Tibial nerve (tissue), 4 donors: ENCODE measurements at regions not wholly inside any gene's neighbourhood (a gene's known extent, or its start where the extent isn't known, plus 50 kb on each side); places are given as distances from the start of the nearest gene placed in this dataset.

Source experiments
- DNase-seq, 2 donors: peaks; one replicate each; pipeline ENCODE4 v3.0.0-alpha.2; 2019; ENCODE audit warnings: low spot score in 2 of 2
- H3K27ac ChIP-seq, 4 donors: fragments of 200-600 bp; sonication (generic) in 3 of 4; one replicate each; pipeline ENCODE4 v1.5.1; 2017 to 2019; ENCODE audit warnings: mild to moderate bottlenecking in 1 of 4
- H3K27me3 ChIP-seq, 2 donors: fragments of 200-600 bp; sonication (generic) in 1 of 2; one replicate each; pipeline versions ENCODE4 v1.5.1 to v1.6.0; 2017 to 2019
- H3K36me3 ChIP-seq, 3 donors: fragments of 200-600 bp; sonication (generic); one replicate each; pipeline ENCODE4 v1.5.1; 2018 to 2019
- H3K4me1 ChIP-seq, 4 donors: fragments of 200-600 bp; sonication (generic) in 3 of 4; one replicate each; pipeline ENCODE4 v1.5.1; 2017 to 2019
- H3K4me3 ChIP-seq, 4 donors: fragments of 200-600 bp; sonication (generic) in 3 of 4; one replicate each; pipeline ENCODE4 v1.5.1; 2017 to 2019; ENCODE audit warnings: mild to moderate bottlenecking in 1 of 4, moderate library complexity in 1 of 4
- H3K9me3 ChIP-seq, 4 donors: fragments of 200-600 bp; sonication (generic) in 3 of 4; one replicate each; pipeline ENCODE4 v1.5.1; 2017 to 2019
- CTCF ChIP-seq, 5 experiments: fragments of 200-600 bp in 3 of 5; fragments of 450-650 bp in 2 of 5; sonication (generic) in 3 of 5; IDR thresholded peaks; one replicate each; pipeline ENCODE4 v1.5.1; 2016 to 2019; ENCODE audit warnings: antibody characterized with exemption in 5 of 5, mild to moderate bottlenecking in 3 of 5, moderate library complexity in 2 of 5
- EP300 ChIP-seq, 2 donors: sonication (generic); formaldehyde crosslinking; IDR thresholded peaks; one replicate each; pipeline ENCODE4 v1.6.1; 2017; ENCODE audit warnings: antibody characterized with exemption in 2 of 2, mild to moderate bottlenecking in 1 of 2
- POLR2A ChIP-seq, 2 donors: fragments of 450-650 bp; IDR thresholded peaks; one replicate each; pipeline ENCODE4 v1.6.1; 2017; ENCODE audit warnings: antibody characterized with exemption in 2 of 2, mild to moderate bottlenecking in 2 of 2, moderate library complexity in 2 of 2
- WGBS, 2 donors: methylation state at CpG; one replicate each; pipeline ENCODE4 v1.1.5; 2018; 5-methylcytosine and 5-hydroxymethylcytosine counted together

GRCh38 chr4:24260133-24260715 is 324.1 kb downstream of the DHX15 start:
- no peaks in the 10 kb centered on the region for H3K9me3 ChIP-seq
- H3K4me1 ChIP-seq, result peaks cover 0 to 22% (median 0%) of the 10 kb centered on the region in 4 donors
- H3K4me3 ChIP-seq, result no peak overlapping the region
- H3K27ac ChIP-seq, result no peak overlapping the region
- no peaks in the 10 kb centered on the region for H3K27me3 ChIP-seq
- TF ChIP-seq POLR2A (IDR thresholded peaks at IDR 0.05) (no peak), EP300 (IDR thresholded peaks at IDR 0.05) (no peak), CTCF (IDR thresholded peaks at IDR 0.05) (no peak)
- H3K36me3 ChIP-seq, result no peaks in the 10 kb centered on the region
- no peak for DNase-seq
- 69 to 72% methylated on average over 8 of the region's 8 CpGs for WGBS, 2 donors

- DNase-seq, result no peak
- WGBS, 2 donors, result 44 to 54% methylated on average over 5 of the region's 5 CpGs
- Histone ChIP-seq H3K36me3 (no peaks in the 10 kb centered on the region), H3K9me3 (no peaks in the 10 kb centered on the region), H3K27ac (no peak overlapping the region), H3K4me1 (peaks cover 0 to 10% (median 0%) of the 10 kb centered on the region in 4 donors), H3K4me3 (no peak overlapping the region), H3K27me3 (no peaks in the 10 kb centered on the region)
- TF ChIP-seq EP300 (IDR thresholded peaks at IDR 0.05) (no peak), CTCF (IDR thresholded peaks at IDR 0.05) (no peak), POLR2A (IDR thresholded peaks at IDR 0.05) (no peak)
Measured at GRCh38 chr4:24256547-24256946, 327.8 kb downstream of the DHX15 start.

- DNase-seq, result no peak
- no peak overlapping the region for H3K27ac ChIP-seq
- H3K27me3 ChIP-seq, result no peaks in the 10 kb centered on the region
- no peaks in the 10 kb centered on the region for H3K36me3 ChIP-seq
- no peak overlapping the region for H3K4me3 ChIP-seq
- no peak for TF ChIP-seq EP300 (IDR thresholded peaks at IDR 0.05)
- no peak for TF ChIP-seq CTCF (IDR thresholded peaks at IDR 0.05)
- TF ChIP-seq POLR2A (IDR thresholded peaks at IDR 0.05), result no peak
- no peaks in the 10 kb centered on the region for H3K9me3 ChIP-seq
- peaks cover 0 to 6% (median 0%) of the 10 kb centered on the region in 4 donors for H3K4me1 ChIP-seq
- 72 to 85% methylated on average over 4 of the region's 4 CpGs for WGBS, 2 donors
Measured at GRCh38 chr4:24256066-24256465, 328.3 kb downstream of the DHX15 start.

GRCh38 chr4:24252121-24252520 is 332.2 kb downstream of the DHX15 start:
- Histone ChIP-seq H3K36me3 (no peaks in the 10 kb centered on the region), H3K4me3 (no peak overlapping the region), H3K9me3 (no peaks in the 10 kb centered on the region), H3K4me1 (no peaks in the 10 kb centered on the region), H3K27ac (no peak overlapping the region), H3K27me3 (no peaks in the 10 kb centered on the region)
- 33% methylated on average over 2 of the region's 2 CpGs for WGBS, 2 donors
- DNase-seq, result no peak
- no peak for TF ChIP-seq POLR2A (IDR thresholded peaks at IDR 0.05)
- no peak for TF ChIP-seq EP300 (IDR thresholded peaks at IDR 0.05)
- TF ChIP-seq CTCF (IDR thresholded peaks at IDR 0.05), result no peak

- Histone ChIP-seq H3K36me3 (no peaks in the 10 kb centered on the region), H3K4me1 (no peaks in the 10 kb centered on the region), H3K9me3 (no peaks in the 10 kb centered on the region), H3K27me3 (no peaks in the 10 kb centered on the region), H3K27ac (no peak overlapping the region), H3K4me3 (no peak overlapping the region)
- no peak for DNase-seq
- WGBS, 2 donors, result 94 to 95% methylated on average over 2 of the region's 2 CpGs
- TF ChIP-seq EP300 (IDR thresholded peaks at IDR 0.05), result no peak
- no peak for TF ChIP-seq POLR2A (IDR thresholded peaks at IDR 0.05)
- no peak for TF ChIP-seq CTCF (IDR thresholded peaks at IDR 0.05)
Measured at GRCh38 chr4:24251589-24251988, 332.8 kb downstream of the DHX15 start.
